H1 (cell line): ENCODE measurements at regions not wholly inside any gene's neighbourhood (a gene's known extent, or its start where the extent isn't known, plus 50 kb on each side); places are given as distances from the start of the nearest gene placed in this dataset.

Experiments
- PHF8 ChIP-seq: fragments of 200-600 bp; sonication (generic); conservative IDR thresholded peaks from 2 replicates; pipeline ENCODE4 v1.7.1; 2012; ENCODE audit warnings: low read depth, mild to moderate bottlenecking, inconsistent platforms, low read length, moderate library complexity
- RNF2 ChIP-seq: fragments of 200-900, 300-1000 bp; sonication (generic); IDR thresholded peaks from 2 replicates; pipeline ENCODE4 v1.7.1; 2016; ENCODE audit warnings: borderline replicate concordance, low read depth, mild to moderate bottlenecking, antibody characterized with exemption, low read length; ENCODE audit not compliant: poor library complexity, severe bottlenecking; ENCODE audit errors: missing control alignments
- SP4 ChIP-seq: IDR thresholded peaks from 2 replicates; pipeline ENCODE4 v1.6.1; 2012; ENCODE audit warnings: low read length, inconsistent platforms

DNA sequence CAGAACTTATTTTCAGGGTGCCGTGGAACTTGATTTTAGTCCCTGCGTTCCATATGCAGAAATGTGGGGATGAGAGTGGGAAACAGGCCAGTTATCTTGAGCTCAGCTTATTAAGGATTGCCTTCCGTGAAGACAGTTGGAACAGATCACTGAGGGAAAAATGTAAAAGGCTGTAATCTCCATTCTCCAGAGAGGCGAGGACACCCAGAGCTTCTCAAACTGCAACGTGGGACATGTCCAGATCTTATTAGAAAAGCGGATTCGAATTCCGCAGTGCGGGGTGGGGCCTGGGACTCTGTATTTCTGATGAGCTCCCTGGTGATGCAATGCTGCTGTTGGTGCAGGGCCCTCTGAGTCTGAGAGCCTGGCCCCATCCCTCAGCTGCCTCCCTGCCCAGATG is 185.6 kb upstream of the CIBAR2 start (continued):
- no peak for TF ChIP-seq SP4
- TF ChIP-seq RNF2: no peak
- TF ChIP-seq PHF8: no peak
